Activated CD4-positive, alpha-beta memory T cell treated with anti-CD3 and anti-CD28 coated beads, Interleukin-2, amount 10 ng/mL, durations not matched to agents 7 days and 5 days (primary cell): ENCODE measurements at regions not wholly inside any gene's neighbourhood (a gene's known extent, or its start where the extent isn't known, plus 50 kb on each side); places are given as distances from the start of the nearest gene placed in this dataset.
A peak's percentile ranks its signal among the peaks of the same experiment; 100 is the strongest.
"Not testable (repeated sequence)": the region's sequence is repeated elsewhere in the genome, so short reads cannot be mapped to it uniquely, and the experiment has no call there.

ENCODE experiments used
- CTCF ChIA-PET: fragments of 350-600 bp; sonication (Branson Sonifier 250); formaldehyde crosslinking; loops from one replicate; lab custom pipeline; 2021; ENCODE audit warnings: antibody characterized with exemption, inconsistent platforms; lab: Charles Lee
- POLR2A ChIA-PET: fragments of 350-600 bp; sonication (Branson Sonifier 250); formaldehyde crosslinking; loops from one replicate; lab custom pipeline; 2021; ENCODE audit warnings: antibody characterized with exemption; lab: Charles Lee
- DNase-seq: peaks from one replicate; pipeline ENCODE4 v3.0.0-alpha.2; 2020
- H3K27ac Mint-ChIP-seq: one replicate; pipeline ENCODE4 v1.8.0; 2021; ENCODE audit warnings: mild to moderate bottlenecking, mixed read lengths
- H3K27me3 Mint-ChIP-seq: one replicate; pipeline ENCODE4 v1.8.0; 2021; ENCODE audit warnings: mixed read lengths
- H3K36me3 Mint-ChIP-seq: one replicate; pipeline ENCODE4 v1.8.0; 2021; ENCODE audit warnings: low read depth, mixed read lengths
- H3K4me1 Mint-ChIP-seq: one replicate; pipeline ENCODE4 v1.8.0; 2021; ENCODE audit warnings: mixed read lengths
- H3K4me3 Mint-ChIP-seq: one replicate; pipeline ENCODE4 v1.8.0; 2021; ENCODE audit warnings: mild to moderate bottlenecking, mixed read lengths
- H3K9me3 Mint-ChIP-seq: one replicate; pipeline ENCODE4 v1.8.0; 2021; ENCODE audit warnings: mixed read lengths

DNA sequence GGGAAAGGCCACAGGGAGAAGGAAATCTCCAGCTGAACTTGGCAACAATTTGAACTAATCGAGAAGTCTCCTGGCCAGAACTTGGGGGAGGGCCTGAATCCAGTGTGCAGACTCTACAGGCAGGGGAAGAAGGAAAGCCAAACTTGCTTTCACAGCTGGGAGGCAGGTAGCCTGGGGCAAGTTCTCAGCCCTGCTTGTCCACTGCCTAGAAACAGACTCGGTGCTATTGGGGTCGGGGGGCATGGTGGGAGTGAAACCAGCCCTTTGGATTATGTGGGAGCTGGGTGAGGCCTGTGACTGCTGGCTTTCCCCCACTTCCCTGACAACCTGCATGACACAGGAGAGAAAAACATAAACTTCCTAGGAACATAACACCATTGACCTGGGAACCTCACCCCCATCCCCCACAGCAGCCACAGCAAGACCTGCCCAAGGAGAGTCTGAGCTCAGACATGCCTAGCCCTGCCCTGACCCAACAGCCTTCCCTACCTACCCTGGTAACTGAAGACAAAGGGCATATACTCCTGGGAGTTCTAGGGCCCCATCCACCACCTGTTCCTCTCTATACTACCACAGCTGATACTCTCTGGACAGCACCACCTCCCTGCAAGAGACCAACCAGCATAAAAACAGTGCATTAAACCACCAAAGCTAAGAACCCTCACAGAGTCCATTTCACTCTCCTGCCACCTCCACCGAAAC, 103.7 kb upstream of the MNS1 start:
- no peaks in the 10 kb centered on the region for H3K36me3 Mint-ChIP-seq
- POLR2A ChIA-PET, result no interaction called here
- CTCF ChIA-PET, result interaction anchor here (0.6 kb wide), 1 partner anchor 29 kb away, joined by 3 read pairs; no protein-coding TSS in a partner anchor
- H3K27ac Mint-ChIP-seq, result no peak overlapping the region
- H3K4me1 Mint-ChIP-seq, result no peaks in the 10 kb centered on the region
- no peak overlapping the region for H3K4me3 Mint-ChIP-seq
- no peak for DNase-seq
- peaks cover 3% of the 10 kb centered on the region for H3K27me3 Mint-ChIP-seq
- no peaks in the 10 kb centered on the region for H3K9me3 Mint-ChIP-seq

DNA sequence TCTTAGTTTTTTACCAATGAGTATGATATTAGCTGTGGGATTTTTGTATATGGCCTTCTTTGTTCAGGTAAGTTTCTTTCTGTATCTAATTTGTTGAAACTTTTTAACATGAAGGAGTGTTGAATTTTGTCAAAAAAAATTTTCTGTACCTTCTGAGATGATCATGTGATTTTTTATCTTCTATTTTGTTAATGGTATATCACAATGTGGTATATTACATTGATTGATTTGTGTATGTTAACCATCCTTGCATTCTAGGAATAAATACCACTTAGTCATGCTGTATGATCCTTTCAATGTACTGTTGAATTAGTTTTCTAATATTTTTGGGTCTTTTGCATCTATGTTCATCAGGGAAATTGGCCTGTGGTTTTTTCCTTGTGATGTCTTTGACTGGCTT, 92.5 kb upstream of the MNS1 start:
- Mint-ChIP-seq H3K4me1 (no peaks in the 10 kb centered on the region), H3K27me3 (peaks cover 3% of the 10 kb centered on the region), H3K9me3 (peaks cover 2% of the 10 kb centered on the region), H3K27ac (no peak overlapping the region), H3K36me3 (no peaks in the 10 kb centered on the region), H3K4me3 (no peak overlapping the region)
- no peak for DNase-seq
- CTCF ChIA-PET, result no interaction called here
- POLR2A ChIA-PET, result no interaction called here

DNA sequence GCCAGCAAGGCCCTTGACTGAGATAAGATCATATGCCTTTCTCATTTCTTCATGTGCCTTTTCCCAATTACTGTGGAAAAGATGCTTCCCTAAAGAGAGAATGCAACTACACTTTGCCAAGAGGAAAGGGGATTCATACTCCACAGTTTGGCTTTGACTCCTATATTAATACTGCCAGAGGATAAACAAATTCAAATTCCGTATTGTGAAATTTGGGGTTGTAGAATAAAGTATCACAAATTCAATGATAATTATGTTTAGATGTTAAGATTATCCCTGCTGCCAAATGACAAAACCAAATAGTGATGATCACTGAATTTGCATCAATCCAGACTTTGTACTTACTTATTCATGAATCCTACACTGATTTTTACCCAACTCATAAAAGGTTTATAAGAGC, 88.5 kb upstream of the MNS1 start:
- Mint-ChIP-seq H3K9me3 (peaks cover 2% of the 10 kb centered on the region), H3K27ac (no peak overlapping the region), H3K4me1 (no peaks in the 10 kb centered on the region), H3K36me3 (no peaks in the 10 kb centered on the region), H3K27me3 (peaks cover 3% of the 10 kb centered on the region), H3K4me3 (no peak overlapping the region)
- ChIA-PET CTCF (no interaction called here), POLR2A (no interaction called here)
- no peak for DNase-seq

DNA sequence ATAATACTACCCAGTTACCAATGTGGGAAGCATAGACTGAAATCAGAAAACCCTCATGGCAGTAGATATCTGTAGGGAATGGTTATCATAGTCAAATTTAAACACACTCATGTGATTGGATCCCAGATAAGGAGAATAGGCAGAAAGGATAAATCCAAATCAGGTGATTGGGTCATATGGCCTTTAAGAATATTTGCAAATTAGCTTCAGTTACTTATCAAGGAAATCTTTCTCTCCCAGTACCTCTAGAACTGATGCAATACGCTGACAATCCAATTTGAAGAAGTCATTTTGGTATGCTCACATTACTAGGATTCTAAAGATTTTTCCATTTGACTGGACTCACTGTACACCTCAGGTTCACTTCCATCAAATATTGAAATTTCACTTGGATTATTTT, 87.7 kb upstream of the MNS1 start:
- ChIA-PET POLR2A (no interaction called here), CTCF (no interaction called here)
- DNase-seq, result no peak

DNA sequence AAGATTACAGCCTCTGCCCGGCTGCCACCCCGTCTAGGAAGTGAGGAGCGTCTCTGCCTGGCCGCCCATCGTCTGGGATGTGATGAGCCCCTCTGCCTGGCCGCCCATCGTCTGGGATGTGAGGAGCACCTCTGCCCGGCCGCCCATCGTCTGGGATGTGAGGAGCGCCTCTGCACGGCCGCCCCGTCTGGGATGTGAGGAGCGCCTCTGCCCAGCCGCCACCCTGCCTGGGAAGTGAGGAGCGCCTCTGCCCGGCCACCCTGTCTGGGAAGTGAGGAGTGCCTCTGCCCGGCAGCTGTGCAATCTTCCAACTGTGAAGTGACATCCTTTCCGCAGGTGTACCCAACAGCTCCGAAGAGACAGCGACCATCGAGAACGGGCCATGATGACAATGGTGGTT, 75.6 kb upstream of the MNS1 start:
- CTCF ChIA-PET, H3K27ac Mint-ChIP-seq, H3K27me3 Mint-ChIP-seq, DNase-seq, H3K9me3 Mint-ChIP-seq, H3K36me3 Mint-ChIP-seq, POLR2A ChIA-PET, H3K4me3 Mint-ChIP-seq, H3K4me1 Mint-ChIP-seq: not testable (repeated sequence)

More for the DNA sequence above, 87.7 kb upstream of the MNS1 start:
- Mint-ChIP-seq H3K27ac (no peak overlapping the region), H3K4me1 (no peaks in the 10 kb centered on the region), H3K4me3 (no peak overlapping the region), H3K36me3 (no peaks in the 10 kb centered on the region), H3K27me3 (peaks cover 2% of the 10 kb centered on the region), H3K9me3 (peaks cover 2% of the 10 kb centered on the region)

DNA sequence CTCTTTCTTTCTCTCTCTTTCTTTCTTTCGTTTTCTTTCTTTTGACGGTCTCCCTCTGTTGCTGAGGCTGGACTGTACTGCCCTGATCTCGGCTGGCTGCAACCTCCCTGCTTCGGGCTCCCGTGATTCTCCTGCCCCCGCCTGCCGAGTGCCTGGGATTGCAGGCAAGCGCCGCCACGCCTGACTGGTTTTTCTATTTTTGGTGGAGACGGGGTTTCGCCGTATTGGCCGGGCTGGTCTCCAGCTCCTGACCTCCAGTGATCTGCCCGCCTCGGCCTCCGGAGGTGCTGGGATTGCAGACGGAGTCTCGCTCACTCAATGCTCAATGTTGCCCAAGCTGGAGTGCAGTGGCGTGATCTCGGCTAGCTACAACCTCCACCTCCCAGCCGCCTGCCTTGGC, 75.2 kb upstream of the MNS1 start:
- H3K36me3 Mint-ChIP-seq, CTCF ChIA-PET, DNase-seq, H3K27me3 Mint-ChIP-seq, H3K4me1 Mint-ChIP-seq, H3K4me3 Mint-ChIP-seq, H3K9me3 Mint-ChIP-seq, H3K27ac Mint-ChIP-seq, POLR2A ChIA-PET: not testable (repeated sequence)

DNA sequence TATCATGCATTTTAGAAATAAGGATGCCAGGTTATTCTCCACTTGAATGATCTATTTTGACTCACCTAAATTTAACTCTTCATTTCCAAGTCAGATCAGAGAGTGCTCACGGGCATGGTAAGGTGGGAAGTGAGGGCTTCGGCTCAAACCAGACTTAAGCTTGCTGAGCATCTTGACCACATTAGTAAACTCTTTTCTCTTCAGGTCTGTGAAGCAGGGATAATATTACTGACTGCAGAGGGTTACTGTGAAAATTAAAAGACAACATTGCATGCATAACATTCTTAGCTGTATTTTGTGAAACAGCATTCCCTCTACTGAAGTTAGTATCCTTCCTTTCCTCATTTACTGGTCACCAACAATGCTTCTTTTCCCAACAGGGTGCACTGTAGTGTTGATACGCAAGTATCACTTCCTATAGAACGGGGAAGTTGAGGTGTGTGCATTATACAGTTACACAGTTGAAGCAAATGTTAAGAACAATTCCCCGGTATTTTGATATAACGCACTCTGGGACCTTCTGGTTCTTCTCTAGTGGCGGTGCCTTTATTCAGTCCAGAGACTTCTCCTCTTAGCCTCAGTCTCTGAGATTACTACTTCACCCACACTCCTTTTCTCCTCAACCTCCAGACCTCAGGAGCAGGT, 74.1 kb upstream of the MNS1 start:
- H3K36me3 Mint-ChIP-seq, result no peaks in the 10 kb centered on the region
- ChIA-PET CTCF (no interaction called here), POLR2A (no interaction called here)
- peaks cover 8% of the 10 kb centered on the region for H3K4me1 Mint-ChIP-seq
- no peak overlapping the region for H3K4me3 Mint-ChIP-seq
- no peak overlapping the region for H3K27ac Mint-ChIP-seq
- H3K9me3 Mint-ChIP-seq, result no peaks in the 10 kb centered on the region
- H3K27me3 Mint-ChIP-seq, result peaks cover 3% of the 10 kb centered on the region
- DNase-seq, result no peak

DNA sequence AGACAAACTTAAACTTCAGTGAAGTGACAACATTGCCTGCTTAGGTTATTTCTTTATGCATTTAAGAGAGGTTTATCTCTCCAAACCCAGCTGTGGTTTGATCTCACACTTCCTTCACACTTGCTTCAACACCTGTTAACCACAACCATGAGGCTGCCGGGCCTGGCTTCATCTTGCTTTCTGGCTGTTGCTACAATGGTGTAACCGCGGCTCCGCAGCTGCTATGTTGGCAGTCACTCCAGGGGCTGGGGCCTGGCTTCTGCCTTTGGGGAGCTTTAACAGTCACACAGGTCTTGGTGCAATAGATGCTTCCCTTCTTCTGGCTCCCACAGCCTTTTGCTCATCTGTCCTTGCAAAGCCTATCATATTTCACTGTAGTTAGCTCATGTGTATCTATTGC, 72.9 kb upstream of the MNS1 start:
- Mint-ChIP-seq H3K27me3 (peaks cover 2% of the 10 kb centered on the region), H3K4me1 (peaks cover 8% of the 10 kb centered on the region), H3K9me3 (no peaks in the 10 kb centered on the region), H3K36me3 (no peaks in the 10 kb centered on the region), H3K4me3 (no peak overlapping the region), H3K27ac (no peak overlapping the region)
- DNase-seq, result peak; percentile 59
- POLR2A ChIA-PET, result no interaction called here
- CTCF ChIA-PET, result no interaction called here

DNA sequence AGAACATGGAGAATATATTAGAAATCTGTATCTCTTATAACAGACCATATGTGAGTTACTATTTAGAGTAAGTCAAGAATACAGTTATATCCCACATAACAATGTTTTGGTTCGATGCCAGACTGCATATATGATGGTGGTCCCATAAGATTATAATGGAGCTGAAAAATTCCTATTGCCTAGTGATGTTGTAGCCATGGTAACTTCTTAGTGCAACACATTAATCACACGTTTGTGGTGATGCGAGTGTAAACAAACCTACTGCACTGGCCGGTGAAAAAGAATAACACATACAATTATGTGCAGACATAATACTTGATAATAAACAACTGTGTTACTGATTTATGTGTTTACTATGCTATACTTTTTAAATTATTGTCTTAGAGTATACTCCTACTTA, 69.8 kb upstream of the MNS1 start:
- Mint-ChIP-seq H3K4me3 (no peak overlapping the region), H3K9me3 (no peaks in the 10 kb centered on the region), H3K27ac (no peak overlapping the region), H3K36me3 (no peaks in the 10 kb centered on the region), H3K27me3 (peaks cover 2% of the 10 kb centered on the region), H3K4me1 (peaks cover 8% of the 10 kb centered on the region)
- ChIA-PET POLR2A (no interaction called here), CTCF (no interaction called here)
- no peak for DNase-seq

DNA sequence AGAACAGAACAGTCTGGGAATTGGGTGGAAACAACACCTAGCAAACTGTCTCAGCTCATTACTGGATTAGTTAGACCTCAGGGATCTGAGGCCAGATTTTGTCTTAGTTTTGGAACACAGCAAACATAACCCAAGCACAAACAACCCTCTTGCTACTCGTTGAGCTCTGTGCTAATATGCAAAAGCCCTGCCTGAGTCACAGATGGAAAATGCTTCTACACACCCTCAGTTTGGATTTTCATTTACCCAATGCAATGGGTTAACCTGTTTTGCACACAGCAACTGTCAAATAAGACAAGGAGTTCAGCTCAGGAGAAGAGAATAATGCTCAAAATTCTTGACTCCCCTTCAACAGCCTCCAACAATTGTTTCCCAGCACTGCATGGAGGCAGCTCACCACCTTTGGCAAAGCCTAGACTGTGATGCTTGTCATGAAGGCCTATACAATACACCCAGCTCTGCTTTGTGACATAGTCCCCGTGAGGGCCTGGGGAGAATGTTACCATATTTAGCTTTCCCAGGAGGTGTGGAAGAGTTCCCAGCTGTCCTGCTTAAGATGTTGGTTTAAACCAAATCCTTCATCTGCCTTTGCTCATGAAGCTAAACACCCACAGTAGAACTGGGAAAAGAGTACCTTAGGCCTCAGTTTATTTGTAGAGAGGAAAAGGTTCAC, 68.9 kb upstream of the MNS1 start:
- no peaks in the 10 kb centered on the region for H3K36me3 Mint-ChIP-seq
- no peak for DNase-seq
- ChIA-PET POLR2A (no interaction called here), CTCF (no interaction called here)
- H3K27ac Mint-ChIP-seq, result no peak overlapping the region
- no peak overlapping the region for H3K4me3 Mint-ChIP-seq
- peaks cover 8% of the 10 kb centered on the region for H3K4me1 Mint-ChIP-seq
- no peaks in the 10 kb centered on the region for H3K9me3 Mint-ChIP-seq
- peaks cover 2% of the 10 kb centered on the region for H3K27me3 Mint-ChIP-seq

DNA sequence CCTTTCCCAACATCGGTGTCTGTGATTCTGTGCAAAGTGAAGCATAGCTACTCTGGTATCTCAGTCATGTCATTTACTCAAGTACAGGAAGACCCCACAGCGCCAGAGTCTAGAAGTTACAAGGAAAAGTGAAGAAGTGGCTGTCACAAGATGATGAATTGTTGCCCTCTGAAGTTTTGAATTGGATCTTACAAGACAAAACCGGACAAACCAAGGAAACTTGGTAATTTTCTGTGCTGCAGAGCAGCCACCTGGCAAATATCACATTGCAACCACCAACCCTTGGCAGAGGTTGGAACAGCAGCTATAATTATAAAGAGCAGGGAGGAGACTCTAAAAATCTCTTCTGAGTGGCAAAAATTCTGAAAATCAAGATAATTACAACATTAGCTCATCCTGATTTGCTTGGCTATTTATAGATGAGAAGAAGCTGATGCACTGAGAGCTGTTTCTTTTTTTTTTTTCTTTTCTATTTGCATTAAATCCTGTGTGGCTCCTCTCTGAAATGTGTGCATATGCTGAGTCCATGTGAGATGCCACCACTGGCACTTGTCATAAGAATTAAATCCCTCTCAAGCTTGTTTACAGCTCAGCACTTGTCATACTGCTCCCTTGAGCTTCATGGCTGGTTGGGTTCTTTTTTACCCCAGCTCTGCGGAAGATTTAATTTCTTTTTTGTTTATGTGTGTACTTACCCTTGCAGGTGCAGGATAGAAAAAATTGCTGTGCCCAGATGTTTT, 68.0 kb upstream of the MNS1 start:
- ChIA-PET CTCF (no interaction called here), POLR2A (no interaction called here)

DNA sequence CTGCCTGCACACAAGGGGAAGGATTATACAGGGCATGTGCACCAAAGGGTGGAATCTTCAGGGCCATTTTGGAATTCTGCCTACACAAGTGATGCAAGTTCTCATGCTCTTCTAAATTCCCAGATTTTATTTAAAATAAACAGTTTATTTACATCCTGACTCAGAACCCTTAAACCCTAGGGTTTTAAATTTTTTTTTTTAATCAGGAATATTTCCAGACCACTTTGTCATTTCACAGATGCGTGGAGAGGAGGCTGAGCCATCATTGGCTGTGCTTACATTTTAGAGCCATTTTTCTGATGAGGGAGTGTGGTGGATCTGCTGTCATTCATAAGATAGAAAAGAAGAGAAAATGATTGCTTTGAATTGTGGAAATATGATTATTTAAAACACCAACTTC, 65.2 kb upstream of the MNS1 start:
- Mint-ChIP-seq H3K9me3 (no peaks in the 10 kb centered on the region), H3K4me3 (no peak overlapping the region), H3K4me1 (no peaks in the 10 kb centered on the region), H3K27ac (no peak overlapping the region), H3K27me3 (peaks cover 4% of the 10 kb centered on the region), H3K36me3 (no peaks in the 10 kb centered on the region)
- POLR2A ChIA-PET, result no interaction called here
- DNase-seq, result no peak
- CTCF ChIA-PET, result no interaction called here

More for the DNA sequence above, 68.0 kb upstream of the MNS1 start:
- peaks cover 3% of the 10 kb centered on the region for H3K4me1 Mint-ChIP-seq
- H3K4me3 Mint-ChIP-seq, result no peak overlapping the region
- no peaks in the 10 kb centered on the region for H3K9me3 Mint-ChIP-seq
- no peaks in the 10 kb centered on the region for H3K36me3 Mint-ChIP-seq
- H3K27ac Mint-ChIP-seq, result no peak overlapping the region
- DNase-seq, result no peak
- peaks cover 2% of the 10 kb centered on the region for H3K27me3 Mint-ChIP-seq

DNA sequence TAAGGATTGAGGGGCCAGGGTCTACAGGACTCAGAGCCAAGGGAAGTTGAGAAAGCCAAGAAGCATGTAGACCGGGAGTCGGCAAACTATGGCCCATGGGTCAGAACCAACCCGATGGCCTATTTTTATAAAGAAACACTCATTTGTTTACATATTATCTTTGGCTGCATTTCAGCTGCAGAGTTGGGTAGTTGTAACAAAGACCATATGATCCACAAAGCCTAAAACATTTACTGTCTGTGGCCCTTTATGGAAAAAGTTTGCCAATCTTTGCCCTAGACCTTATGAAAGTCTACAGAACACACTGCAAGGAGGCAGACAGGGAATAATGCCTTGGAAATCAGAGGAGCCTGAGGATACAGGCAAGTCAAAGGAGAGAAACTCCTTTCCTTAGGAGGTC, 63.2 kb upstream of the MNS1 start:
- peaks cover 6% of the 10 kb centered on the region for H3K27me3 Mint-ChIP-seq
- no peak for DNase-seq
- H3K4me1 Mint-ChIP-seq, result no peaks in the 10 kb centered on the region
- POLR2A ChIA-PET, result no interaction called here
- no peaks in the 10 kb centered on the region for H3K9me3 Mint-ChIP-seq
- H3K36me3 Mint-ChIP-seq, result no peaks in the 10 kb centered on the region
- no peak overlapping the region for H3K27ac Mint-ChIP-seq
- CTCF ChIA-PET, result no interaction called here
- no peak overlapping the region for H3K4me3 Mint-ChIP-seq
